Peyer's patch (tissue), 4 donors: ENCODE measurements at regions not wholly inside any gene's neighbourhood (a gene's known extent, or its start where the extent isn't known, plus 50 kb on each side); places are given as distances from the start of the nearest gene placed in this dataset.

Source experiments
- POLR2A ChIP-seq, 2 donors: fragments of 450-650 bp; IDR thresholded peaks; one replicate each; pipeline ENCODE4 v1.5.1; 2017; ENCODE audit warnings: antibody characterized with exemption in 2 of 2, mild to moderate bottlenecking in 2 of 2, moderate library complexity in 2 of 2
- TF ChIP-seq, protein P1 (sequence below), 6 experiments: fragments of 450-650 bp in 4 of 6; fragments of 200-600 bp in 2 of 6; sonication (generic) in 1 of 6; IDR thresholded peaks; one replicate each; pipeline ENCODE4 v1.5.1; 2017 to 2019; ENCODE audit warnings: antibody characterized with exemption in 6 of 6, mild to moderate bottlenecking in 3 of 6, moderate library complexity in 1 of 6

DNA sequence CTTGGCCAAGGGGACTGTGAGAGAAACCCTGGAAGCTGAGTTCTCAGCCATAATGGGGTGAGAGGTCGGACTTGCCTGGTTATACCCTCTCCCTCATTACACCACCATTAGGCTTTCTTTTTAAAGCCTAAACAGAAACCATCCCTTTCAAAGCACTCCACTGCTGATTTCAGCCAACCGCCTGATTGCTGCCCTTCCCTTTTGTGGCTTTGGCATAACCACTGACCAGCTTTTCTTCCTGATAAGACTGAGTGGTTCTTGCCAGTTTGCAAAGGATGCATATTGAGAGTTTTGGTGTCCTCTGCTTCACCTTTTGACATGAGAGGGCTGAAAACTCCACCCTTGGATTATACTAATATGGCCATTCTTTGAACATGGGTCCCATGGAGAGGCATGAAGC, 308.2 kb upstream of the GOT2 start:
- TF ChIP-seq, protein P1, sequence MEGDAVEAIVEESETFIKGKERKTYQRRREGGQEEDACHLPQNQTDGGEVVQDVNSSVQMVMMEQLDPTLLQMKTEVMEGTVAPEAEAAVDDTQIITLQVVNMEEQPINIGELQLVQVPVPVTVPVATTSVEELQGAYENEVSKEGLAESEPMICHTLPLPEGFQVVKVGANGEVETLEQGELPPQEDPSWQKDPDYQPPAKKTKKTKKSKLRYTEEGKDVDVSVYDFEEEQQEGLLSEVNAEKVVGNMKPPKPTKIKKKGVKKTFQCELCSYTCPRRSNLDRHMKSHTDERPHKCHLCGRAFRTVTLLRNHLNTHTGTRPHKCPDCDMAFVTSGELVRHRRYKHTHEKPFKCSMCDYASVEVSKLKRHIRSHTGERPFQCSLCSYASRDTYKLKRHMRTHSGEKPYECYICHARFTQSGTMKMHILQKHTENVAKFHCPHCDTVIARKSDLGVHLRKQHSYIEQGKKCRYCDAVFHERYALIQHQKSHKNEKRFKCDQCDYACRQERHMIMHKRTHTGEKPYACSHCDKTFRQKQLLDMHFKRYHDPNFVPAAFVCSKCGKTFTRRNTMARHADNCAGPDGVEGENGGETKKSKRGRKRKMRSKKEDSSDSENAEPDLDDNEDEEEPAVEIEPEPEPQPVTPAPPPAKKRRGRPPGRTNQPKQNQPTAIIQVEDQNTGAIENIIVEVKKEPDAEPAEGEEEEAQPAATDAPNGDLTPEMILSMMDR (IDR thresholded peaks at IDR 0.05) = no peak
- TF ChIP-seq POLR2A (IDR thresholded peaks at IDR 0.05) = no peak
